Peyer's patch (tissue), 4 donors: ENCODE measurements at regions not wholly inside any gene's neighbourhood (a gene's known extent, or its start where the extent isn't known, plus 50 kb on each side); places are given as distances from the start of the nearest gene placed in this dataset.

Experiments used
- DNase-seq, 3 donors: peaks; one replicate each; pipeline ENCODE4 v3.0.0-alpha.2; 2017 to 2019
- H3K27ac ChIP-seq, 4 donors: fragments of 200-600 bp; sonication (generic); one replicate each; pipeline ENCODE4 v1.5.1; 2016 to 2019
- H3K27me3 ChIP-seq, 2 donors: fragments of 200-600 bp; sonication (generic); one replicate each; pipeline ENCODE4 v1.5.1; 2019
- H3K36me3 ChIP-seq, 3 donors: fragments of 200-600 bp; sonication (generic); one replicate each; pipeline ENCODE4 v1.5.1; 2016 to 2019
- H3K4me1 ChIP-seq, 4 donors: fragments of 200-600 bp; sonication (generic); one replicate each; pipeline ENCODE4 v1.5.1; 2016 to 2019
- H3K4me3 ChIP-seq, 4 donors: fragments of 200-600 bp; sonication (generic); 1 replicate in 3 of 4; 2 replicates in 1 of 4; pipeline ENCODE4 v1.5.1; 2016 to 2019; ENCODE audit warnings: mild to moderate bottlenecking in 1 of 4
- H3K9me3 ChIP-seq, 4 donors: fragments of 200-600 bp; sonication (generic); one replicate each; pipeline ENCODE4 v1.5.1; 2016 to 2019; ENCODE audit warnings: mild to moderate bottlenecking in 1 of 4
- CTCF ChIP-seq, 6 experiments: fragments of 450-650 bp in 4 of 6; fragments of 200-600 bp in 2 of 6; sonication (generic) in 1 of 6; IDR thresholded peaks; one replicate each; pipeline ENCODE4 v1.5.1; 2017 to 2019; ENCODE audit warnings: antibody characterized with exemption in 6 of 6, mild to moderate bottlenecking in 3 of 6, moderate library complexity in 1 of 6
- POLR2A ChIP-seq, 2 donors: fragments of 450-650 bp; IDR thresholded peaks; one replicate each; pipeline ENCODE4 v1.5.1; 2017; ENCODE audit warnings: antibody characterized with exemption in 2 of 2, mild to moderate bottlenecking in 2 of 2, moderate library complexity in 2 of 2

- Histone ChIP-seq H3K4me3 (no peak overlapping the region), H3K4me1 (no peaks in the 10 kb centered on the region), H3K27ac (no peak overlapping the region), H3K27me3 (no peaks in the 10 kb centered on the region), H3K9me3 (no peaks in the 10 kb centered on the region), H3K36me3 (no peaks in the 10 kb centered on the region)
- no peak for TF ChIP-seq CTCF (IDR thresholded peaks at IDR 0.05)
- DNase-seq: no peak
Observed at GRCh38 chr6:54619102-54619501, 227.5 kb upstream of the FAM83B start.

- H3K9me3 ChIP-seq: no peaks in the 10 kb centered on the region
- H3K4me3 ChIP-seq: no peak overlapping the region
- no peaks in the 10 kb centered on the region for H3K4me1 ChIP-seq
- no peak overlapping the region for H3K27ac ChIP-seq
- no peaks in the 10 kb centered on the region for H3K36me3 ChIP-seq
- no peaks in the 10 kb centered on the region for H3K27me3 ChIP-seq
- TF ChIP-seq POLR2A (IDR thresholded peaks at IDR 0.05) (no peak), CTCF (IDR thresholded peaks at IDR 0.05) (peak in 3 of 6 experiments; percentile 47 to 58 (median 51))
- no peak for DNase-seq
Observed at GRCh38 chr6:54621285-54621684, 225.3 kb upstream of the FAM83B start.

GRCh38 chr6:54624216-54624615 lies 222.4 kb upstream of the FAM83B start:
- Histone ChIP-seq H3K4me3 (no peak overlapping the region), H3K9me3 (no peaks in the 10 kb centered on the region), H3K36me3 (no peaks in the 10 kb centered on the region), H3K27ac (no peak overlapping the region), H3K27me3 (no peaks in the 10 kb centered on the region), H3K4me1 (no peaks in the 10 kb centered on the region)
- DNase-seq: no peak
- TF ChIP-seq POLR2A (IDR thresholded peaks at IDR 0.05): no peak
- no peak for TF ChIP-seq CTCF (IDR thresholded peaks at IDR 0.05)

GRCh38 chr6:54624779-54625178 lies 221.8 kb upstream of the FAM83B start:
- H3K27ac ChIP-seq: no peak overlapping the region
- H3K27me3 ChIP-seq: no peaks in the 10 kb centered on the region
- no peaks in the 10 kb centered on the region for H3K36me3 ChIP-seq
- H3K4me3 ChIP-seq: no peak overlapping the region
- no peak for DNase-seq
- H3K4me1 ChIP-seq: no peaks in the 10 kb centered on the region
- no peaks in the 10 kb centered on the region for H3K9me3 ChIP-seq
- TF ChIP-seq CTCF (IDR thresholded peaks at IDR 0.05): no peak
- TF ChIP-seq POLR2A (IDR thresholded peaks at IDR 0.05): no peak

- Histone ChIP-seq H3K27me3 (no peaks in the 10 kb centered on the region), H3K36me3 (no peaks in the 10 kb centered on the region), H3K27ac (no peak overlapping the region), H3K9me3 (no peaks in the 10 kb centered on the region), H3K4me1 (no peaks in the 10 kb centered on the region), H3K4me3 (no peak overlapping the region)
- no peak for TF ChIP-seq CTCF (IDR thresholded peaks at IDR 0.05)
- TF ChIP-seq POLR2A (IDR thresholded peaks at IDR 0.05): no peak
- no peak for DNase-seq
Observed at GRCh38 chr6:54629131-54629530, 217.4 kb upstream of the FAM83B start.

GRCh38 chr6:54632984-54633565 lies 213.5 kb upstream of the FAM83B start:
- Histone ChIP-seq H3K27ac (no peak overlapping the region), H3K36me3 (no peaks in the 10 kb centered on the region), H3K9me3 (no peaks in the 10 kb centered on the region), H3K4me1 (no peaks in the 10 kb centered on the region), H3K4me3 (no peak overlapping the region), H3K27me3 (no peaks in the 10 kb centered on the region)
- TF ChIP-seq POLR2A (IDR thresholded peaks at IDR 0.05) (no peak), CTCF (IDR thresholded peaks at IDR 0.05) (no peak)
- no peak for DNase-seq
